KBM-7 (cell line): ENCODE measurements at regions not wholly inside any gene's neighbourhood (a gene's known extent, or its start where the extent isn't known, plus 50 kb on each side); places are given as distances from the start of the nearest gene placed in this dataset.
"Not testable (repeated sequence)": the region's sequence is repeated elsewhere in the genome, so short reads cannot be mapped to it uniquely, and the experiment has no call there.

Source experiments
- DNase-seq: peaks from one replicate; pipeline ENCODE4 v3.0.0-alpha.2; 2015
- in situ Hi-C: fragments of 300-500 bp; cut with MboI; formaldehyde crosslinking; loops from 2 replicates; pipeline ENCODE4 v1.14.3; 2020; ENCODE audit warnings: low sequenced_read_pairs, low pct_unique_long_range_greater_than_20kb, mixed read lengths

GRCh38 chr4:174086829-174087799, 196.4 kb downstream of the FBXO8 start:
- DNase-seq = no peak
- in situ Hi-C loops = no loop called here

GRCh38 chr4:174084981-174085380, 198.5 kb downstream of the FBXO8 start:
- DNase-seq = no peak
- in situ Hi-C loops = no loop called here

- in situ Hi-C loops = no loop called here
- no peak for DNase-seq
Observed at GRCh38 chr4:174084542-174084941, 198.9 kb downstream of the FBXO8 start.

GRCh38 chr4:174080361-174080760, 203.1 kb downstream of the FBXO8 start:
- DNase-seq = no peak
- in situ Hi-C loops = no loop called here

- DNase-seq = no peak
- in situ Hi-C loops = no loop called here
Observed at GRCh38 chr4:174071595-174071994, 211.9 kb downstream of the FBXO8 start.

GRCh38 chr4:174069848-174070330, 213.6 kb downstream of the FBXO8 start:
- DNase-seq = no peak
- in situ Hi-C loops = no loop called here

DNA sequence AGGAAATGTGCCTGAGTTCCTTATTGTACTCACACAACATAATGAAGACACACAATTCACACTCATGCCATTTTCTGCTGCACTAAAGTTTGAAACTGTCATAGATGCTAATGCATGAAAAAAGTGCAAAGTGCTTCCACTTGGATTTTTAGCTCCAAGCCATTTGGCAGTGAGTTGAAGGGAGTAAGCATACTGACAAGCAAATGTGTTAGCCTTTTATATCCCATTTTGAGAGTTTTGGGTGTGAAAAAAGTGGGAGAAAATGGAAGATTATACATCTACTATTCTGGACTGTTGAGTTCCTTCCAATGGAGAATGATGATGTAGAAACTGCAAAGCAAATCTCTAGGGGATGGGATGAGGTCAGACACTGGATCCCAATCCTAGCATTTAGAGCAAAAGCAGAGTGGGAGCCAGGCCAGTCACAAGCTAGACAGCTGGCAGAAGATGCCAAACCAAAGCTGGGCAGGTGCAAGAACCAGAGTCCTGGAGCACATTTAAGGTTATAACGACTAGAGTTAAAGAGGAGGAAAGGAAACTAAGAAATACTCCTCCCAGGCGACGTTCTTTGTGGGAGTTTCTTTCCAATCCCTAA, 216.8 kb downstream of the FBXO8 start:
- in situ Hi-C loops = no loop called here
- no peak for DNase-seq

- DNase-seq = no peak
- in situ Hi-C loops = no loop called here
Observed at GRCh38 chr4:174062831-174063230, 220.6 kb downstream of the FBXO8 start.

- in situ Hi-C loops = no loop called here
- no peak for DNase-seq
Observed at GRCh38 chr4:174061026-174061425, 222.4 kb downstream of the FBXO8 start.

GRCh38 chr4:174058846-174059245, 224.6 kb downstream of the FBXO8 start:
- in situ Hi-C loops = no loop called here
- DNase-seq = no peak

GRCh38 chr4:174056959-174057358, 226.5 kb downstream of the FBXO8 start:
- in situ Hi-C loops = no loop called here
- no peak for DNase-seq

DNA sequence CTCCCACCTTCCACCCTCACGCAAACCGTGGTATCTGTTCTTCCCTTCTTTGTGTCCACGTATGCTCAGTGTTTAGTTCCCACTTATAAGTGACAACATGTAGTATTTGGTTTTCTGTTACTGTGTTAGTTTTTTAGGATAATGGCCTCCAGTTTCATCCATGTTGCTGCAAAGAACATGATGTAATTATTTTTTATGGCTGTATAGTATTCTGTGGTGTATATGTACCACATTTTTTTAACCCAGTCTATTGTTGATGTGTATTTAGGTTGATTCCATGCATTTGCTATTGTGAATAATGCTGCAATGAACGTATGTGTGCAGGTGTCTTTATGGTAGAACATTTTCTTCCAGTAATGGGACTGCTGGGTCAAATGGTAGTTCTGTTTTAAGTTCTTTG, 228.1 kb downstream of the FBXO8 start:
- in situ Hi-C loops = no loop called here
- no peak for DNase-seq

DNA sequence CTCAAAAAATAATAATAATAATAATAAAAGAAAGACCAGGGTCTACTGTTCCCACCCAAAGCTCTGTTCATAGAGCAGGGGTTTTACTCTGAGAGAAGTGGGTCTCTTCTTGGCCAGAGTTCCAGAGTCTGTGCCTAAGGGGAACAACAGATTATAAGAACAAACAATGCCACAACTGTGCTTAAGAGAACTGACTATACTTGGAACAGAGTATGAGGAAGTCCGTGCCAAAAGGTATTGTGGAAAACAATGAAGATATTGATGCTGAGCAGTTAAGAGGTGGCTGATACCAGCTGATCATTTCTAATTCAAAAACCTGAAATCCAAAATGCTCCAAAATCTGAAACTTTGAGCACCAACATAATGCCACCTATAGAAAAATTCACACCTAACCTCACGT, 229.6 kb downstream of the FBXO8 start:
- DNase-seq = no peak
- in situ Hi-C loops = no loop called here

DNA sequence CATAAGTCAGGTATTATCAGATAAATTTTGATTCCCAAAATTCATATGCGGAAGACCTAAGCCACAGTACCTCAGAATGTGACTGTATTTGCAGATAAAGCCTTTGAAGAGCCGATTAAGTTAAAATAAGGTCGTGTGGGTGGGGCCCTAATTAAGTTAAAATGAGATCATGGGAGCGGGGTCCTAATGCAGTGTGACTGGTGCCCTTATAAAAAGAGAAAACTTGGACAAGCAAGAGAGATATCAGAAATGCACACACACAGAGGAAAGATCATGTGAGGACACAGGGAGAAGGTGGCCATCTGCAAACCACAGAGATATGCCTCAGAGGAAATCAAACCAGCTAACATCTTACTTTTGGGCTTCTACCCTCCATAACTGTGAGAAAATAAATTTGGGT, 236.1 kb downstream of the FBXO8 start:
- no peak for DNase-seq
- in situ Hi-C loops = no loop called here

DNA sequence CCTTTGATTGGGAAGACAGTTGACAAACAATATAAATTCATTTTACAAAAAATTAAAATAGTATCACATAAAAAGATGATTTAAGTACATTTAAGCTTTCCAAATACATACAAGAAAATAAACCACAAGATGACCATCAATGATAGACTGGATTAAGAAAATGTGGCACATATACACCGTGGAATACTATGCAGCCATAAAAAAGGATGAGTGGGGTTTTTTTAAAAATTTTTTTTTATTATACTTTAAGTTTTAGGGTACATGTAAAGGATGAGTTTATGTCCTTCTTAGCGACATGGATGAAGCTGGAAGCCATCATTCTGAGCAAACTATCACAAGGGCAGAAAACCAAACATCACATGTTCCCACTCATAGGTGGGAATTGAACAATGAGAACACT, 237.6 kb downstream of the FBXO8 start:
- DNase-seq, in situ Hi-C loops: not testable (repeated sequence)

DNA sequence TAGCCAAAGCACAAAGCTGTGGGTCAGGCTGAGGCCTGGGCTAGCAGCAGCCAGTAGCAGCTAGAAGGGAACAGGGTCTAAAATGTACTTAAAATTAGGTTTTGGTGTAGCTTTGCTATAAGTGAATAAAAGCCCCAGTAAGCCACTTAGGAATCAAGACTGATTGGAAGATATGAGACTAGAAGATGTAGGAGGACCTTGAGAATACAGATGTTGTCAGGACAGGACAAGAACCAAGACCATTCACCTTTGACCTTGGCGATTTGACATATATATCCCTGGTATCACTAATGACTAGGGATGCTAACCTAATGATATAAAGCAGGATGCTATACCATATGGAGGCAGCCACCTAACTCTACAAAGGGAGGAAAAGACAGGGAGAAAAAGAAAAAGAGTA, 238.1 kb downstream of the FBXO8 start:
- in situ Hi-C loops = no loop called here

DNA sequence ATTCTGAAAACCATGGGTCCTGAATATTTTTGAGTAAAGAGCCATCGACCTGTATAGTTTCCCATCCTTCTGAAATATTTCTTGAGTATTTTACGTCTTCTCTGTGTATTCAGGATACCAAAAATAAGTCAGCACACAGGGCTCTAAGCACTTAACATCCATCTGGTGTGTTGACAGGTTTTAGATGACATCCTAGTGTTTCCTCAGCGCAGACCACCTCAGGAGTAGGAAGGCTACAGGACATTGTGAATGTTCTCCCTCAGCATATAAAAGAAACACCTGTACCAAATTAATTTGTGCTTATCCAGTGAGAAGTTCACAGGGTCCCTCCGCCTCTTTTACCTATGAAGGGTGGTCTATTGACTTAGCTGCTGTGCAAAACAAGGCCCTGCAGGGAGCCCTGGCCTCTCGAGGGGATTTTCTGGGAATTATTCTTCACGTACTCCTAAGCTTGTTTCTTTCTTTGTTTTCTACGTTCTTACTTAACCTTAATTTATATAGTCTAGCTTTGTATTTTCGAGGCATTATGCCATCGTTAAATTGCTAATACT, 241.8 kb downstream of the FBXO8 start:
- DNase-seq = no peak
- in situ Hi-C loops = no loop called here

More for the DNA sequence above, 238.1 kb downstream of the FBXO8 start:
- no peak for DNase-seq

DNA sequence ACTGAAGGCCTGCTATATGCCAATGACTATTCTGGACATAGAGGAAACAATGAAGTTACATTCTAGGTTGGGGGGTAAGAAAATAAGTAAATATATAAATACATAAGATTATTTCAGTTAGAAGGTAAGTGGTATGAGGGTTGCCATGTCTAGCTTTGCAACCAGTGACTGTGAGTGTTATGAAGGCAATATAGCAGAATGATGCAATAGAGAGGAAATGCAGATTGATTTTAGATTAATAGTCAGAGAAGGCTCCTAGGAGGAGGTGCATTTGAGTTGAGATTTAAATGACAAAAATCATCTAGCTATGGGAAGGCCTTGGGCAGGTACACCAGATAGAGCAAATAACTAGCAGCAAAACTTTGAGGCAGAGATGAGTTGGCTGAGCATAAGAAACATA, 243.2 kb downstream of the FBXO8 start:
- DNase-seq = no peak
- in situ Hi-C loops = no loop called here

DNA sequence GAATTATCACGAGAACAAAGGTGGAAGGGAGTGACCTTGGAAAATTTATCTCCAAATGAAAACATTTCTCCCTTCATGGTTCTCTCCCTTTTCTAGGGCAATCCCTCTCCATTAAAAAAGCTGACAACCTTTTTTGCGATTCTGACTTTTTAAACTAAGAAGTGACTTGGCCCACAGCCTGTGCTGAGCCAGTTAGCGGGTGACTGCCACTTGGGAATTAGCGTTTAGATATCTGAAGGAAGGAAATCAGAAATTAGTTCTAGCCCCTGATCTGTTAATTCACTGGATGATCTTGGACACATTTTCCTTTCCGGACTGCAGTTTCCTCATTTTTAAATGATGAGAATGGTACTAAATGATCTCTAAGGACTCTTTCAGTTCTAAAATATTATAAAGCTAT, 245.0 kb downstream of the FBXO8 start:
- in situ Hi-C loops = no loop called here
- no peak for DNase-seq

DNA sequence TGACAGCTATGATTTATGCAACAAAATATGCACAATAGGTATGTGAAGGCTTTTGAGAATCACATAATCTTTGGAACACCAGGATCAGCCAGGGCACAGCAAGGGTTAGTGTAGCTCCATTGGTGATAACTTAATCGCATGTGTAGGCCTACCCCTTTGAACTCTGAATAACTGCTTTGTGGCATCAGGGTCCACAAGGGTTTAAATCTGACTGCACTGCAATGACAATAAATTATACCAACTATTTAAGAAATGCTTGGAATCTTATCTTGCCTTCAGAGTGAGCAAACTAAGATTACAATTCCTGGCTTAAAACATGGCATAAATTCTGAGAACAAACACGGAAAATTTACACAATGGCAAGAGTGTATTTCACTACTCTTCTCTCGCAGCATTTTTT, 245.8 kb downstream of the FBXO8 start:
- DNase-seq = no peak
- in situ Hi-C loops = no loop called here
